OCI-LY3 (cell line): ENCODE measurements at regions not wholly inside any gene's neighbourhood (a gene's known extent, or its start where the extent isn't known, plus 50 kb on each side); places are given as distances from the start of the nearest gene placed in this dataset.

ENCODE experiments used
- EZH2phosphoT487 ChIP-seq: fragments of 200-600 bp; shearing (Covaris generic); IDR thresholded peaks from 2 replicates; pipeline ENCODE4 v1.6.1; 2018; ENCODE audit warnings: antibody characterized with exemption, mixed run types, low read depth
- TF ChIP-seq, protein P1 (sequence below): fragments of 200-600, 300-600 bp; sonication (generic); IDR thresholded peaks from 2 replicates; pipeline ENCODE4 v1.5.1; 2014; ENCODE audit warnings: antibody characterized with exemption, low read length, low read depth

DNA sequence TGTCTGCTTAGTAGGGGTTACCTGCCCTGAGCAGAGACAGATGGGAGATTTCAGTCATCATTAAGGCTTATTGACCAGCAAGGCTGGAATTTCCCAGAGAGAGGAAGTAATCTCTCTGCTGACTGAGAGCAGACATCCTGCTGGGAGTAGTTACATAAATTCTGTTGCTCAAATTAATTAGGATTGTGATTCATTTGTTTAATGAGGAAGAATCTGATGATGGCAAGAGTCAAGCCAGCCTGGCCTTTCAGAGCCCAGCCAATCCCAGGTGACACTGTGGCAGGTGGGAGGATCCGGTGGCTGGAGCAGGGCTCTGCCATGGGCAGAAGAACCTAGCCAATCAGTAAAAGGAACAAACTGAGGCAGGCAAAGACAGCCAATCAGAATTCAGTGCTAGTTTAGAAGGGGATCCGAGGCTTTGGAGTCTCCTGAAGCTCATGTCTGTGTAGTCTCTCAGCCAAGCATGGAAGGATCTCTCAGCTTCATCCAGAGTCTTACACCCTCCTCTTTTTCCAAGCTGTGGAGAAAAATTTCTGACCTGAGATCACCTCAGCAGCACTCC lies 61.2 kb upstream of the CHST1 start:
- TF ChIP-seq, protein P1, sequence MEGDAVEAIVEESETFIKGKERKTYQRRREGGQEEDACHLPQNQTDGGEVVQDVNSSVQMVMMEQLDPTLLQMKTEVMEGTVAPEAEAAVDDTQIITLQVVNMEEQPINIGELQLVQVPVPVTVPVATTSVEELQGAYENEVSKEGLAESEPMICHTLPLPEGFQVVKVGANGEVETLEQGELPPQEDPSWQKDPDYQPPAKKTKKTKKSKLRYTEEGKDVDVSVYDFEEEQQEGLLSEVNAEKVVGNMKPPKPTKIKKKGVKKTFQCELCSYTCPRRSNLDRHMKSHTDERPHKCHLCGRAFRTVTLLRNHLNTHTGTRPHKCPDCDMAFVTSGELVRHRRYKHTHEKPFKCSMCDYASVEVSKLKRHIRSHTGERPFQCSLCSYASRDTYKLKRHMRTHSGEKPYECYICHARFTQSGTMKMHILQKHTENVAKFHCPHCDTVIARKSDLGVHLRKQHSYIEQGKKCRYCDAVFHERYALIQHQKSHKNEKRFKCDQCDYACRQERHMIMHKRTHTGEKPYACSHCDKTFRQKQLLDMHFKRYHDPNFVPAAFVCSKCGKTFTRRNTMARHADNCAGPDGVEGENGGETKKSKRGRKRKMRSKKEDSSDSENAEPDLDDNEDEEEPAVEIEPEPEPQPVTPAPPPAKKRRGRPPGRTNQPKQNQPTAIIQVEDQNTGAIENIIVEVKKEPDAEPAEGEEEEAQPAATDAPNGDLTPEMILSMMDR = no peak
- TF ChIP-seq EZH2phosphoT487 = no peak
